ENCODE measurements at regions not wholly inside any gene's neighbourhood (a gene's known extent, or its start where the extent isn't known, plus 50 kb on each side); places are given as distances from the start of the nearest gene placed in this dataset.

- no peaks in the 10 kb centered on the region for H3K36me3 Mint-ChIP-seq (ENCODE audit: insufficient read depth, unreplicated experiment)
- intact Hi-C loops (cut with micrococcal nuclease) = no loop called here
- no peak for DNase-seq (ENCODE audit: unreplicated experiment)
- H3K27ac Mint-ChIP-seq (ENCODE audit: low read depth, unreplicated experiment) = no peak overlapping the region
- no peak for TF ChIP-seq CTCF (IDR thresholded peaks at IDR 0.05; ENCODE audit: unreplicated experiment)
- ChIA-PET POLR2A (no interaction called here), CTCF (interaction anchor here (0.9 to 1.7 kb wide), 2 partner anchors 15 to 27 kb away, joined by 3 to 7 read pairs; no protein-coding TSS in a partner anchor)
- no peaks in the 10 kb centered on the region for H3K9me3 Mint-ChIP-seq (ENCODE audit: unreplicated experiment)
- no TSS peak for BruUV-seq (replicated peaks)
- H3K4me3 Mint-ChIP-seq (ENCODE audit: unreplicated experiment) = no peak overlapping the region
- H3K27me3 Mint-ChIP-seq (ENCODE audit: insufficient read depth, unreplicated experiment) = peaks cover 26% of the 10 kb centered on the region
- no peaks in the 10 kb centered on the region for H3K4me1 Mint-ChIP-seq (ENCODE audit: insufficient read depth, unreplicated experiment)
Measured at GRCh38 chr21:38696579-38696978, 109.2 kb upstream of the ETS2 start.

- ChIA-PET POLR2A (no interaction called here), CTCF (interaction anchor here (2.7 kb wide), 1 partner anchor 13 kb away, joined by 10 read pairs; no protein-coding TSS in a partner anchor)
- no peak overlapping the region for H3K27ac Mint-ChIP-seq (ENCODE audit: low read depth, unreplicated experiment)
- H3K9me3 Mint-ChIP-seq (ENCODE audit: unreplicated experiment) = no peaks in the 10 kb centered on the region
- no peak for DNase-seq (ENCODE audit: unreplicated experiment)
- peaks cover 32% of the 10 kb centered on the region for H3K27me3 Mint-ChIP-seq (ENCODE audit: insufficient read depth, unreplicated experiment)
- no peaks in the 10 kb centered on the region for H3K4me1 Mint-ChIP-seq (ENCODE audit: insufficient read depth, unreplicated experiment)
- H3K4me3 Mint-ChIP-seq (ENCODE audit: unreplicated experiment) = no peak overlapping the region
- BruUV-seq (replicated peaks) = no TSS peak
- no peak for TF ChIP-seq CTCF (IDR thresholded peaks at IDR 0.05; ENCODE audit: unreplicated experiment)
- H3K36me3 Mint-ChIP-seq (ENCODE audit: insufficient read depth, unreplicated experiment) = no peaks in the 10 kb centered on the region
- intact Hi-C loops (cut with micrococcal nuclease) = no loop called here
Measured at GRCh38 chr21:38699048-38699447, 106.7 kb upstream of the ETS2 start.

- Mint-ChIP-seq H3K4me3 (ENCODE audit: unreplicated experiment) (no peak overlapping the region), H3K27me3 (ENCODE audit: insufficient read depth, unreplicated experiment) (peaks cover 39% of the 10 kb centered on the region), H3K4me1 (ENCODE audit: insufficient read depth, unreplicated experiment) (no peaks in the 10 kb centered on the region), H3K9me3 (ENCODE audit: unreplicated experiment) (no peaks in the 10 kb centered on the region), H3K27ac (ENCODE audit: low read depth, unreplicated experiment) (no peak overlapping the region), H3K36me3 (ENCODE audit: insufficient read depth, unreplicated experiment) (no peaks in the 10 kb centered on the region)
- CTCF ChIA-PET = interaction anchor here (0.9 to 1.6 kb wide), 3 partner anchors 9 to 35 kb away, joined by 3 to 4 read pairs (median 4); no protein-coding TSS in a partner anchor
- TF ChIP-seq CTCF (IDR thresholded peaks at IDR 0.05; ENCODE audit: unreplicated experiment) = no peak
- DNase-seq (ENCODE audit: unreplicated experiment) = no peak
- intact Hi-C loops (cut with micrococcal nuclease) = no loop called here
- POLR2A ChIA-PET = no interaction called here
- no TSS peak for BruUV-seq (replicated peaks)
Measured at GRCh38 chr21:38702196-38702595, 103.5 kb upstream of the ETS2 start.

- CTCF ChIA-PET = interaction anchor here (0.6 to 3.5 kb wide), 5 partner anchors 17 to 204 kb away, joined by 3 to 40 read pairs (median 3); no protein-coding TSS in a partner anchor
- no peak overlapping the region for H3K4me3 Mint-ChIP-seq (ENCODE audit: unreplicated experiment)
- BruUV-seq (replicated peaks) = no TSS peak
- peaks cover 11% of the 10 kb centered on the region for H3K27me3 Mint-ChIP-seq (ENCODE audit: insufficient read depth, unreplicated experiment)
- POLR2A ChIA-PET = interaction anchor here (0.7 to 0.9 kb wide), 2 partner anchors 43 to 435 kb away, joined by 3 read pairs; no protein-coding TSS in a partner anchor
- TF ChIP-seq CTCF (IDR thresholded peaks at IDR 0.05; ENCODE audit: unreplicated experiment) = no peak
- H3K4me1 Mint-ChIP-seq (ENCODE audit: insufficient read depth, unreplicated experiment) = no peaks in the 10 kb centered on the region
- H3K36me3 Mint-ChIP-seq (ENCODE audit: insufficient read depth, unreplicated experiment) = no peaks in the 10 kb centered on the region
- no peaks in the 10 kb centered on the region for H3K9me3 Mint-ChIP-seq (ENCODE audit: unreplicated experiment)
- intact Hi-C loops (cut with micrococcal nuclease) = no loop called here
- no peak for DNase-seq (ENCODE audit: unreplicated experiment)
- no peak overlapping the region for H3K27ac Mint-ChIP-seq (ENCODE audit: low read depth, unreplicated experiment)
Measured at GRCh38 chr21:38709876-38710275, 95.9 kb upstream of the ETS2 start.

Measured in MCF 10A (cell line).